ENCODE measurements at regions not wholly inside any gene's neighbourhood (a gene's known extent, or its start where the extent isn't known, plus 50 kb on each side); places are given as distances from the start of the nearest gene placed in this dataset.

DNA sequence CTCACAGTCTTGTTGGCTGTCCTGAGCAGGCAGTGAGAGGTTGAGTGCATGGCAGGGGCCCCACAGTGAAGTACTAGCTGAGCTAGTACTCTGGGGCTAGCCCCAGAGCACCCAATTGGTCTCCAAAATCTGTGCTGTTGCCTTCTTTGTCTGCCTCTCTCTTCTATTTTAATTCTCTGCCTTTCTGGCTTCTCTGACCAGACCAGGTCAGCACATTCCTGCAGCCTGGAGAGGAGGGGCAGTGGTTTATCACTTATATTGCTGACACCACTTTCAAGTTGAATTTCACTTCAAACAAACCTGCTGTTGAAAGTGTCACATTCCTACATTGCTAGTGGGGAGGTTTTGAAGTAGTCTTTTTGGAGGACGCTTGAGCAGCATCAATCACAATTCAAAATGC, 628.7 kb downstream of the PTPRU start:
- TF ChIP-seq, protein P1, sequence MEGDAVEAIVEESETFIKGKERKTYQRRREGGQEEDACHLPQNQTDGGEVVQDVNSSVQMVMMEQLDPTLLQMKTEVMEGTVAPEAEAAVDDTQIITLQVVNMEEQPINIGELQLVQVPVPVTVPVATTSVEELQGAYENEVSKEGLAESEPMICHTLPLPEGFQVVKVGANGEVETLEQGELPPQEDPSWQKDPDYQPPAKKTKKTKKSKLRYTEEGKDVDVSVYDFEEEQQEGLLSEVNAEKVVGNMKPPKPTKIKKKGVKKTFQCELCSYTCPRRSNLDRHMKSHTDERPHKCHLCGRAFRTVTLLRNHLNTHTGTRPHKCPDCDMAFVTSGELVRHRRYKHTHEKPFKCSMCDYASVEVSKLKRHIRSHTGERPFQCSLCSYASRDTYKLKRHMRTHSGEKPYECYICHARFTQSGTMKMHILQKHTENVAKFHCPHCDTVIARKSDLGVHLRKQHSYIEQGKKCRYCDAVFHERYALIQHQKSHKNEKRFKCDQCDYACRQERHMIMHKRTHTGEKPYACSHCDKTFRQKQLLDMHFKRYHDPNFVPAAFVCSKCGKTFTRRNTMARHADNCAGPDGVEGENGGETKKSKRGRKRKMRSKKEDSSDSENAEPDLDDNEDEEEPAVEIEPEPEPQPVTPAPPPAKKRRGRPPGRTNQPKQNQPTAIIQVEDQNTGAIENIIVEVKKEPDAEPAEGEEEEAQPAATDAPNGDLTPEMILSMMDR (IDR thresholded peaks at IDR 0.05), result no peak
- no peak for TF ChIP-seq POLR2A (IDR thresholded peaks at IDR 0.05)

All from upper lobe of left lung (tissue), 4 donors.